H1 (cell line): ENCODE measurements at regions not wholly inside any gene's neighbourhood (a gene's known extent, or its start where the extent isn't known, plus 50 kb on each side); places are given as distances from the start of the nearest gene placed in this dataset.

Source experiments
- CTBP2 ChIP-seq: IDR thresholded peaks from 2 replicates; pipeline ENCODE4 v1.7.0; 2011; ENCODE audit warnings: borderline replicate concordance, mild to moderate bottlenecking, moderate library complexity, mixed read lengths, low read length; ENCODE audit not compliant: insufficient read depth, insufficient read length
- EP300 ChIP-seq, 2 experiments: IDR thresholded peaks; 1 replicate in 1 of 2; 2 replicates in 1 of 2; pipeline ENCODE4 v1.6.1; 2011 to 2012; ENCODE audit warnings: low read depth in 2 of 2, low read length in 2 of 2, mild to moderate bottlenecking in 2 of 2, borderline replicate concordance in 1 of 2, inconsistent platforms in 1 of 2, moderate library complexity in 1 of 2
- HDAC2 ChIP-seq, 2 experiments: fragments of 300-600 bp in 1 of 2; sonication (generic) in 1 of 2; IDR thresholded peaks; 2 replicates each; pipeline ENCODE4 v1.6.1; 2011 to 2012; ENCODE audit warnings: low read depth in 2 of 2, low read length in 2 of 2, mild to moderate bottlenecking in 2 of 2, moderate library complexity in 2 of 2, borderline replicate concordance in 1 of 2, inconsistent platforms in 1 of 2
- HDAC6 ChIP-seq: IDR thresholded peaks from one replicate; pipeline ENCODE4 v1.7.1; 2012; ENCODE audit warnings: low read depth, mild to moderate bottlenecking, inconsistent platforms, low read length, moderate library complexity
- JUND ChIP-seq: IDR thresholded peaks from 2 replicates; pipeline ENCODE4 v1.6.1; 2011; ENCODE audit warnings: mild to moderate bottlenecking, improper control_type of control experiment, low read length
- KDM4A ChIP-seq: IDR thresholded peaks from one replicate; pipeline ENCODE4 v1.7.1; 2012; ENCODE audit warnings: low read depth, mild to moderate bottlenecking, moderate library complexity, low read length, inconsistent platforms; ENCODE audit not compliant: severe bottlenecking
- KDM5A ChIP-seq: fragments of 200-600 bp; IDR thresholded peaks from 2 replicates; pipeline ENCODE4 v1.7.1; 2012; ENCODE audit warnings: mild to moderate bottlenecking, low read length, inconsistent platforms, mixed read lengths
- POLR2A ChIP-seq, 2 experiments: IDR thresholded peaks; 1 replicate in 1 of 2; 2 replicates in 1 of 2; pipeline ENCODE4 v1.6.1; 2011; ENCODE audit warnings: low read depth in 2 of 2, low read length in 2 of 2, mild to moderate bottlenecking in 2 of 2; ENCODE audit errors: control extremely low read depth in 1 of 2
- POLR2AphosphoS5 ChIP-seq: IDR thresholded peaks from 2 replicates; pipeline ENCODE4 v1.6.1; 2011; ENCODE audit warnings: low read depth, low read length
- RAD21 ChIP-seq, 2 experiments: IDR thresholded peaks in 1 of 2; conservative IDR thresholded peaks in 1 of 2; 2 replicates each; pipeline ENCODE4 v1.6.1; 2011; ENCODE audit warnings: low read depth in 2 of 2, low read length in 2 of 2, improper control_type of control experiment in 1 of 2, inconsistent platforms in 1 of 2, mild to moderate bottlenecking in 1 of 2, moderate library complexity in 1 of 2
- RNF2 ChIP-seq: fragments of 200-900, 300-1000 bp; sonication (generic); IDR thresholded peaks from 2 replicates; pipeline ENCODE4 v1.7.1; 2016; ENCODE audit warnings: borderline replicate concordance, low read depth, mild to moderate bottlenecking, antibody characterized with exemption, low read length; ENCODE audit not compliant: poor library complexity, severe bottlenecking; ENCODE audit errors: missing control alignments
- RXRA ChIP-seq: IDR thresholded peaks from 2 replicates; pipeline ENCODE4 v1.6.1; 2011; ENCODE audit warnings: low read depth, mild to moderate bottlenecking, low read length, moderate library complexity; ENCODE audit not compliant: insufficient read depth
- SIRT6 ChIP-seq: IDR thresholded peaks from one replicate; pipeline ENCODE4 v1.7.1; 2012; ENCODE audit warnings: low read length, inconsistent platforms
- SP2 ChIP-seq: IDR thresholded peaks from 2 replicates; pipeline ENCODE4 v1.6.1; 2012; ENCODE audit warnings: mild to moderate bottlenecking, low read length, inconsistent platforms
- TEAD4 ChIP-seq: IDR thresholded peaks from 2 replicates; pipeline ENCODE4 v1.6.1; 2012; ENCODE audit warnings: low read depth, low read length, inconsistent platforms, mixed read lengths
- TF ChIP-seq, protein P1 (sequence below): IDR thresholded peaks from 2 replicates; pipeline ENCODE4 v1.6.1; 2012; ENCODE audit warnings: low read length, inconsistent platforms

DNA sequence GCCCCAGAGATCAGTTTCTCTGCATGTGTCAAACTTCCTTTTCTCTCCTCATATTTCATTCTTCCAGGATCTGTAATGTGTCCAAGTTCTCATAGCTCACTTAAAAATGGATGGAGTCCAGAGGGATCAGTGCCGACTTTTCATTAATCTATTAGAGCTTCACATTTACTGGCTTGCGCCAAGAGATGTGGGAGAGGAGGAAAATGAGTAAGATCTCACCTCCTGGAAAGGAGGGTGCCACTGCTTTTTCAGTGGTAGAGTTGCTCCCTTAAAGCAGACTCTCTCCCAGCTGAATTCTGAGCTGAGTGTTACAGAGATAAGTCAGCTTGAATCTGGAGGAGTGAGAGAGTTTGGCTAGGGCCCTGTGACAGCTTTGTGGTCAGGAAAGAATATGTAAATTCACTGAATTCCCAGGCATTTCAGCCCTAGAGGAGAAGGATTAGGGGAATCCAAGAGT is 175.9 kb downstream of the SOX4 start (continued):
- TF ChIP-seq RAD21 (IDR thresholded peaks at IDR 0.05 in 1 of 2, conservative IDR thresholded peaks at IDR 0.05 in 1 of 2; ENCODE audit: low read depth in 2 of 2, low read length in 2 of 2) (peak in 1 of 2 experiments; percentile 16; a peak in 2 of 4 replicates), RXRA (no peak), KDM5A (no peak), HDAC6 (no peak), SIRT6 (no peak), POLR2A (IDR thresholded peaks at IDR 0.05; ENCODE audit: control extremely low read depth in 1 of 2, low read depth in 2 of 2, low read length in 2 of 2) (peak; percentile 11 to 21; a peak in 1 of 3 replicates), HDAC2 (IDR thresholded peaks at IDR 0.05; ENCODE audit: borderline replicate concordance in 1 of 2, low read depth in 2 of 2, low read length in 2 of 2) (no peak), POLR2AphosphoS5 (no peak), RNF2 (no peak), EP300 (IDR thresholded peaks at IDR 0.05; ENCODE audit: borderline replicate concordance in 1 of 2, low read depth in 2 of 2, low read length in 2 of 2) (no peak), SP2 (no peak), JUND (no peak), CTBP2 (no peak), KDM4A (no peak), TEAD4 (peak; percentile 52; the same call in 1 of the 2 replicates)
- TF ChIP-seq, protein P1, sequence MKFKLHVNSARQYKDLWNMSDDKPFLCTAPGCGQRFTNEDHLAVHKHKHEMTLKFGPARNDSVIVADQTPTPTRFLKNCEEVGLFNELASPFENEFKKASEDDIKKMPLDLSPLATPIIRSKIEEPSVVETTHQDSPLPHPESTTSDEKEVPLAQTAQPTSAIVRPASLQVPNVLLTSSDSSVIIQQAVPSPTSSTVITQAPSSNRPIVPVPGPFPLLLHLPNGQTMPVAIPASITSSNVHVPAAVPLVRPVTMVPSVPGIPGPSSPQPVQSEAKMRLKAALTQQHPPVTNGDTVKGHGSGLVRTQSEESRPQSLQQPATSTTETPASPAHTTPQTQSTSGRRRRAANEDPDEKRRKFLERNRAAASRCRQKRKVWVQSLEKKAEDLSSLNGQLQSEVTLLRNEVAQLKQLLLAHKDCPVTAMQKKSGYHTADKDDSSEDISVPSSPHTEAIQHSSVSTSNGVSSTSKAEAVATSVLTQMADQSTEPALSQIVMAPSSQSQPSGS: no peak
